Liver (tissue), 7 donors: ENCODE measurements at regions not wholly inside any gene's neighbourhood (a gene's known extent, or its start where the extent isn't known, plus 50 kb on each side); places are given as distances from the start of the nearest gene placed in this dataset.

Experiments used
- DNase-seq: peaks from one replicate; pipeline ENCODE4 v3.0.0-alpha.2; 2017; ENCODE audit warnings: low spot score
- H3K27ac ChIP-seq, 2 donors: one replicate each; pipeline ENCODE4 v1.7.0; 2013; ENCODE audit warnings: inconsistent platforms in 2 of 2, low read length in 2 of 2, control low read depth in 1 of 2, low read depth in 1 of 2, mild to moderate bottlenecking in 1 of 2
- H3K27me3 ChIP-seq, 4 donors: one replicate each; pipeline versions ENCODE4 v1.6.1 to v1.7.0; 2013; ENCODE audit warnings: low read length in 3 of 4, inconsistent platforms in 1 of 4, mild to moderate bottlenecking in 1 of 4, moderate library complexity in 1 of 4; ENCODE audit not compliant: control insufficient read depth in 4 of 4, insufficient read depth in 4 of 4
- H3K36me3 ChIP-seq, 4 donors: one replicate each; pipeline versions ENCODE4 v1.6.1 to v1.7.0; 2013; ENCODE audit warnings: low read length in 3 of 4, mild to moderate bottlenecking in 3 of 4, low read depth in 1 of 4, moderate library complexity in 1 of 4; ENCODE audit not compliant: control insufficient read depth in 4 of 4, insufficient read depth in 3 of 4
- H3K4me1 ChIP-seq, 4 donors: one replicate each; pipeline versions ENCODE4 v1.6.1 to v1.7.0; 2013; ENCODE audit warnings: low read length in 3 of 4, mild to moderate bottlenecking in 3 of 4, moderate library complexity in 1 of 4; ENCODE audit not compliant: control insufficient read depth in 4 of 4, insufficient read depth in 4 of 4
- H3K4me3 ChIP-seq, 3 donors: one replicate each; pipeline versions ENCODE4 v1.6.1 to v1.7.0; 2013; ENCODE audit warnings: low read length in 3 of 3, control low read depth in 1 of 3, low read depth in 1 of 3, mild to moderate bottlenecking in 1 of 3
- H3K9ac ChIP-seq, 2 donors: one replicate each; pipeline ENCODE4 v1.7.0; 2013; ENCODE audit warnings: low read length in 2 of 2, mild to moderate bottlenecking in 2 of 2, moderate library complexity in 2 of 2, control low read depth in 1 of 2, low read depth in 1 of 2
- H3K9me3 ChIP-seq, 4 donors: one replicate each; pipeline versions ENCODE4 v1.6.1 to v1.7.0; 2013; ENCODE audit warnings: low read length in 3 of 4; ENCODE audit not compliant: control insufficient read depth in 4 of 4
- EGR1 ChIP-seq, 2 donors: IDR thresholded peaks; 2 replicates each; pipeline ENCODE4 v1.6.1; 2016 to 2018; ENCODE audit warnings: antibody characterized with exemption in 2 of 2, low read depth in 2 of 2
- FOXA1 ChIP-seq: IDR thresholded peaks from 2 replicates; pipeline ENCODE4 v1.6.1; 2016; ENCODE audit warnings: antibody characterized with exemption
- FOXA2 ChIP-seq: IDR thresholded peaks from 2 replicates; pipeline ENCODE4 v1.6.1; 2016; ENCODE audit warnings: antibody characterized with exemption
- GABPA ChIP-seq, 2 donors: IDR thresholded peaks in 1 of 2; conservative IDR thresholded peaks in 1 of 2; 2 replicates each; pipeline ENCODE4 v1.6.1; 2016; ENCODE audit warnings: antibody characterized with exemption in 2 of 2, mild to moderate bottlenecking in 1 of 2, moderate library complexity in 1 of 2
- HNF4A ChIP-seq, 2 donors: conservative IDR thresholded peaks; 2 replicates each; pipeline ENCODE4 v1.6.1; 2016; ENCODE audit warnings: antibody characterized with exemption in 2 of 2, mild to moderate bottlenecking in 2 of 2
- HNF4G ChIP-seq: IDR thresholded peaks from 2 replicates; pipeline ENCODE4 v1.6.1; 2016; ENCODE audit warnings: antibody characterized with exemption
- JUND ChIP-seq, 2 donors: IDR thresholded peaks; 2 replicates each; pipeline ENCODE4 v1.6.1; 2016; ENCODE audit warnings: antibody characterized with exemption in 2 of 2
- MAX ChIP-seq: IDR thresholded peaks from 2 replicates; pipeline ENCODE4 v1.6.1; 2016; ENCODE audit warnings: antibody characterized with exemption
- NR2F2 ChIP-seq: IDR thresholded peaks from 2 replicates; pipeline ENCODE4 v1.6.1; 2016; ENCODE audit warnings: antibody characterized with exemption
- RAD21 ChIP-seq, 2 donors: IDR thresholded peaks; 2 replicates each; pipeline ENCODE4 v1.6.1; 2016; ENCODE audit warnings: antibody characterized with exemption in 2 of 2, mild to moderate bottlenecking in 2 of 2
- REST ChIP-seq: IDR thresholded peaks from 2 replicates; pipeline ENCODE4 v1.6.1; 2016; ENCODE audit warnings: antibody characterized with exemption, mild to moderate bottlenecking
- RXRA ChIP-seq, 2 donors: IDR thresholded peaks; 2 replicates each; pipeline ENCODE4 v1.6.1; 2017 to 2018; ENCODE audit warnings: antibody characterized with exemption in 2 of 2, mild to moderate bottlenecking in 1 of 2
- SP1 ChIP-seq: IDR thresholded peaks from 2 replicates; pipeline ENCODE4 v1.6.1; 2018; ENCODE audit warnings: antibody characterized with exemption, mild to moderate bottlenecking
- TAF1 ChIP-seq: conservative IDR thresholded peaks from 2 replicates; pipeline ENCODE4 v1.6.1; 2016; ENCODE audit warnings: antibody characterized with exemption, mild to moderate bottlenecking
- YY1 ChIP-seq: IDR thresholded peaks from 2 replicates; pipeline ENCODE4 v1.6.1; 2016; ENCODE audit warnings: antibody characterized with exemption, mild to moderate bottlenecking
- ZBTB33 ChIP-seq: IDR thresholded peaks from 2 replicates; pipeline ENCODE4 v1.6.1; 2016; ENCODE audit warnings: antibody characterized with exemption
- WGBS: extraction: QIAGEN DNeasy Blood & Tissue Kit; methylation state at CpG from one replicate; pipeline ENCODE4 v1.1.7; 2013; 5-methylcytosine and 5-hydroxymethylcytosine counted together
- TF ChIP-seq, protein P1 (sequence below): IDR thresholded peaks from 2 replicates; pipeline ENCODE4 v1.6.1; 2016; ENCODE audit warnings: antibody characterized with exemption
- donor health status: healthy.
- donor health status: healthy.
- donor health status: healthy.
- donor health status: healthy.

- H3K9ac ChIP-seq, result no peak overlapping the region
- WGBS, result 48% methylated on average over 1 of the region's 1 CpG
- H3K36me3 ChIP-seq, result no peaks in the 10 kb centered on the region
- no peaks in the 10 kb centered on the region for H3K4me1 ChIP-seq
- TF ChIP-seq, protein P1, sequence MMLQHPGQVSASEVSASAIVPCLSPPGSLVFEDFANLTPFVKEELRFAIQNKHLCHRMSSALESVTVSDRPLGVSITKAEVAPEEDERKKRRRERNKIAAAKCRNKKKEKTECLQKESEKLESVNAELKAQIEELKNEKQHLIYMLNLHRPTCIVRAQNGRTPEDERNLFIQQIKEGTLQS, result no peak
- TF ChIP-seq TAF1 (no peak), GABPA (IDR thresholded peaks at IDR 0.05 in 1 of 2, conservative IDR thresholded peaks at IDR 0.05 in 1 of 2) (no peak), RXRA (IDR thresholded peaks at IDR 0.05) (no peak), ZBTB33 (no peak), SP1 (no peak), HNF4G (no peak), YY1 (no peak), REST (no peak), EGR1 (IDR thresholded peaks at IDR 0.05; ENCODE audit: low read depth in 2 of 2) (no peak), FOXA2 (no peak), FOXA1 (no peak), HNF4A (conservative IDR thresholded peaks at IDR 0.05) (no peak), NR2F2 (no peak), MAX (no peak), RAD21 (IDR thresholded peaks at IDR 0.05) (no peak), JUND (IDR thresholded peaks at IDR 0.05) (no peak)
- DNase-seq, result no peak
- H3K27me3 ChIP-seq, result peaks cover 0 to 12% (median 3%) of the 10 kb centered on the region in 4 donors
- H3K9me3 ChIP-seq, result no peaks in the 10 kb centered on the region
- no peak overlapping the region for H3K4me3 ChIP-seq
- H3K27ac ChIP-seq, result no peak overlapping the region
These were observed 91.6 kb downstream of the LINC00237 start for GRCh38 chr20:21014528-21014927.

GRCh38 chr20:21008951-21009350 is 97.2 kb downstream of the LINC00237 start:
- H3K27me3 ChIP-seq, result no peaks in the 10 kb centered on the region
- DNase-seq, result no peak
- no peak for TF ChIP-seq NR2F2
- no peak for TF ChIP-seq SP1
- TF ChIP-seq, protein P1, result no peak
- no peak for TF ChIP-seq REST
- TF ChIP-seq FOXA2, result no peak
- TF ChIP-seq RXRA (IDR thresholded peaks at IDR 0.05), result no peak
- no peak for TF ChIP-seq TAF1
- H3K9me3 ChIP-seq, result no peaks in the 10 kb centered on the region
- H3K4me3 ChIP-seq, result no peak overlapping the region
- no peaks in the 10 kb centered on the region for H3K36me3 ChIP-seq
- 80% methylated on average over 7 of the region's 7 CpGs for WGBS
- H3K9ac ChIP-seq, result no peak overlapping the region
- H3K27ac ChIP-seq, result no peak overlapping the region
- no peaks in the 10 kb centered on the region for H3K4me1 ChIP-seq
